Endothelial cell of umbilical vein (primary cell): ENCODE measurements at regions not wholly inside any gene's neighbourhood (a gene's known extent, or its start where the extent isn't known, plus 50 kb on each side); places are given as distances from the start of the nearest gene placed in this dataset.

Source experiments
- EZH2 ChIP-seq: IDR thresholded peaks from 2 replicates; pipeline ENCODE4 v1.6.1; 2012; ENCODE audit warnings: borderline replicate concordance, low read depth, mild to moderate bottlenecking, moderate library complexity, low read length, inconsistent platforms; ENCODE audit not compliant: severe bottlenecking
- FOS ChIP-seq: IDR thresholded peaks from 2 replicates; pipeline ENCODE4 v1.6.1; 2011; ENCODE audit warnings: mild to moderate bottlenecking, low read length, moderate library complexity, borderline replicate concordance; ENCODE audit not compliant: insufficient read depth
- GATA2 ChIP-seq: IDR thresholded peaks from 2 replicates; pipeline ENCODE4 v1.7.0; 2011; ENCODE audit warnings: low read depth, mild to moderate bottlenecking, moderate library complexity, mixed read lengths, low read length; ENCODE audit not compliant: insufficient read length, insufficient read depth
- JUN ChIP-seq: IDR thresholded peaks from 2 replicates; pipeline ENCODE4 v1.6.1; 2011; ENCODE audit warnings: borderline replicate concordance, low read depth; ENCODE audit not compliant: insufficient read length, insufficient read depth
- POLR2A ChIP-seq: IDR thresholded peaks from 2 replicates; pipeline ENCODE4 v1.6.1; 2012; ENCODE audit warnings: low read depth, mild to moderate bottlenecking, control low read depth, low read length
- POLR2AphosphoS5 ChIP-seq: IDR thresholded peaks from 2 replicates; pipeline ENCODE4 v1.6.1; 2012; ENCODE audit warnings: low read depth, mild to moderate bottlenecking, control low read depth, low read length, moderate library complexity; ENCODE audit not compliant: insufficient read depth
- TF ChIP-seq, protein P1 (sequence below), 2 donors: IDR thresholded peaks; 1 replicate in 1 of 2; 2 replicates in 1 of 2; pipeline ENCODE4 v1.5.1; 2011; ENCODE audit warnings: low read length in 2 of 2, mild to moderate bottlenecking in 2 of 2, moderate library complexity in 2 of 2, control low read depth in 1 of 2, inconsistent platforms in 1 of 2, low read depth in 1 of 2; ENCODE audit not compliant: insufficient read depth in 1 of 2; ENCODE audit errors: extremely low read depth in 1 of 2
- TF ChIP-seq, protein P2 (sequence below): IDR thresholded peaks from 2 replicates; pipeline ENCODE4 v1.6.1; 2011; ENCODE audit not compliant: insufficient read depth, insufficient read length

DNA sequence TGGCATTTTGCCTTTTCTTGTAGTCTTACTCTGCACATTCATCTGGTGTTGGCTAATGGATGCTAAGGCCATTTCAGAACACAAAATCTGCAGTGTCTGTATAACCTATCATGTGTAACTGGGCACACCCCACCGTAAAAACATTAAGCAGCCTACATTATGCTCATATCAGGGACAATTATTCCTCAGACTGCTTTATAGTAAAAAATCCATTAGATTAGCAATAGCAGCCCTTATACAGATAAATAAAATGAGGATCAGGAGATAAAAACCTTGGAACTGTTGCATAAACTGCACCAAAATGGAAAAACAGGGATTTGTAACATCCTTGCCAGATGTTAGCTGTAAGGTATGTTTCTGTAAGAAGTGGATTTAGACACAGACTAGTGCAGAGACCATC, 288.8 kb downstream of the HS3ST1 start:
- TF ChIP-seq, protein P1, sequence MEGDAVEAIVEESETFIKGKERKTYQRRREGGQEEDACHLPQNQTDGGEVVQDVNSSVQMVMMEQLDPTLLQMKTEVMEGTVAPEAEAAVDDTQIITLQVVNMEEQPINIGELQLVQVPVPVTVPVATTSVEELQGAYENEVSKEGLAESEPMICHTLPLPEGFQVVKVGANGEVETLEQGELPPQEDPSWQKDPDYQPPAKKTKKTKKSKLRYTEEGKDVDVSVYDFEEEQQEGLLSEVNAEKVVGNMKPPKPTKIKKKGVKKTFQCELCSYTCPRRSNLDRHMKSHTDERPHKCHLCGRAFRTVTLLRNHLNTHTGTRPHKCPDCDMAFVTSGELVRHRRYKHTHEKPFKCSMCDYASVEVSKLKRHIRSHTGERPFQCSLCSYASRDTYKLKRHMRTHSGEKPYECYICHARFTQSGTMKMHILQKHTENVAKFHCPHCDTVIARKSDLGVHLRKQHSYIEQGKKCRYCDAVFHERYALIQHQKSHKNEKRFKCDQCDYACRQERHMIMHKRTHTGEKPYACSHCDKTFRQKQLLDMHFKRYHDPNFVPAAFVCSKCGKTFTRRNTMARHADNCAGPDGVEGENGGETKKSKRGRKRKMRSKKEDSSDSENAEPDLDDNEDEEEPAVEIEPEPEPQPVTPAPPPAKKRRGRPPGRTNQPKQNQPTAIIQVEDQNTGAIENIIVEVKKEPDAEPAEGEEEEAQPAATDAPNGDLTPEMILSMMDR (IDR thresholded peaks at IDR 0.05; ENCODE audit: extremely low read depth in 1 of 2, insufficient read depth in 1 of 2, low read depth in 1 of 2, low read length in 2 of 2): no peak
- TF ChIP-seq POLR2A (no peak), EZH2 (no peak), POLR2AphosphoS5 (no peak), JUN (no peak), FOS (no peak), GATA2 (no peak)
- TF ChIP-seq, protein P2, sequence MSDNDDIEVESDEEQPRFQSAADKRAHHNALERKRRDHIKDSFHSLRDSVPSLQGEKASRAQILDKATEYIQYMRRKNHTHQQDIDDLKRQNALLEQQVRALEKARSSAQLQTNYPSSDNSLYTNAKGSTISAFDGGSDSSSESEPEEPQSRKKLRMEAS: no peak
